ENCODE measurements at regions not wholly inside any gene's neighbourhood (a gene's known extent, or its start where the extent isn't known, plus 50 kb on each side); places are given as distances from the start of the nearest gene placed in this dataset.
"Not testable (repeated sequence)": the region's sequence is repeated elsewhere in the genome, so short reads cannot be mapped to it uniquely, and the experiment has no call there.

- DNase-seq (ENCODE audit: low spot score): no peak
Measured at GRCh38 chr4:132669786-132670185, 479.3 kb upstream of the PCDH10 start.

DNA sequence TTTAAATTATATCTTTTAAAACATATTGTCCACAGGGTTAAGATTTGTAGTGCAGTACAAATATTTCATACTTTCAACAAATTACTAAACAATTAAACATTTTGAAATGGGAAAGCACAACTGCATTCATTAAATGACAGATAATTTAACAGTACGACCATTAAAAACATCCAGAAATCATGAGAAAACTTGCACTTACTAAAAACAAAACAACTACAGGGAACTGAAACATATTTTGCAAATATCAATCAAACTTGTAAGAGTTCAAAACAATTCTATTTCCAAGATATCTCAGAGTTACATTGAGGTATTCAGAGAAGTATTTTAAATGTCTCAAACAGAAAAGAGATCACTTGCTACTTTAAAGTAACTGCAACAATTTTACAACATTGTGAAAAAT lies 478.5 kb upstream of the PCDH10 start:
- DNase-seq (ENCODE audit: low spot score): no peak

DNA sequence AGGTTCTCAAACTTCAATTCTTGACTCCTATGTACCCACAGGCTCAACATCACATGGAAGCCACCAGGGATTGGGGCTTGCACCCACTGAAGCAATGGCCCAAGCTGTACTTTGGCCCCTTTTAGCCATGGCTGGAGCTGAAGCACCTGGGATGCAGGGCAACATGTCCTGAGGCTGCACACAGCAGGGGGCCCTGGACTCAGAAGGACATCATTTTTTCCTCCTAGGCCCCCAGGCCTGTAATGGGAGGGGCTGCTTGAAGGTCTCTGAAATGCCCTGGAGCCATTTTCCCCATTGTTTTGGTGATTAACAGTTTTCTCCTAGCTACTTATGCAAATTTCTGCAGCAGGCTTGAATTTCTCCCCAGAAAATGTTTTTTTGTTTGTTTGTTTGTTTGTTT lies 465.1 kb upstream of the PCDH10 start:
- DNase-seq (ENCODE audit: low spot score): no peak

DNA sequence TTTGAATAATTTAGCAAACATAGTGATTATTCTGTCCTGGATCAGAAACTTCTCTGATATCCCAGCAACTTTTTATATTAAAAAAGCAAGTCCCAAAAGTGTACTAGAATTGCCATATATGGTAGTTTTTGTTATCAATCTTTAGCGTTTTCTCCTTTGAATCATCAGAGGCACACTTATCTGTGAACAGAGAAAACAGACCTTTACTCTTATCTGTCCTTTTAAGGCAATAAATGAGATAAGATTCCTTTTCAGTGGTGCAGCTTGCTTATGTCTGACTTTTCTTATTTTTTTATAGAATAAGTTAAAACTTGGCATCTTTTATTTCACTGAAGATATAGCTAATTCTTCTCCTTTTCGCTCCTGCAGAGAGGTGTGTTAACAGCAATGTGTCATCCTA lies 458.1 kb upstream of the PCDH10 start:
- DNase-seq (ENCODE audit: low spot score): no peak

DNA sequence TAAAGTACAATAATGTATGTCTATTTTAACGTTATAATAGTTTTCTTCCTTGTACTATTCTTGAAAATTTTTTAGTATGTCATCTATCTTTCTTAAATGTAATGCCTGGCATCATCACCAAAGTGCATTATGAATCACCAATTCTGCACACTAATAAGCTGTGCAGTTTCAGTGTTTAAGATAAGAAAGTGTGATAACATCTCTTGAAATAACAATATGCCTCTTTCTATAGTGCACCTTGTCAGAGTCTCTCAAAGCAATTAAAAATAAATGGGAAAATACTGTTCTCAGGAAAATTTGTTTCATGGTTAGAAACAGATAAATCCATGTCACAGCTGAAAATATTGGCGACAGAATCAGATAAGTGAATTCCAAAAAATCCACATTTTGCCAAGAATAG lies 457.4 kb upstream of the PCDH10 start:
- DNase-seq (ENCODE audit: low spot score): no peak

GRCh38 chr4:132694775-132695174 lies 454.3 kb upstream of the PCDH10 start:
- no peak for DNase-seq (ENCODE audit: low spot score)

- DNase-seq (ENCODE audit: low spot score): not testable (repeated sequence)
Measured at GRCh38 chr4:132697505-132697904, 451.6 kb upstream of the PCDH10 start.

- no peak for DNase-seq (ENCODE audit: low spot score)
Measured at GRCh38 chr4:132707955-132708354, 441.1 kb upstream of the PCDH10 start.

DNA sequence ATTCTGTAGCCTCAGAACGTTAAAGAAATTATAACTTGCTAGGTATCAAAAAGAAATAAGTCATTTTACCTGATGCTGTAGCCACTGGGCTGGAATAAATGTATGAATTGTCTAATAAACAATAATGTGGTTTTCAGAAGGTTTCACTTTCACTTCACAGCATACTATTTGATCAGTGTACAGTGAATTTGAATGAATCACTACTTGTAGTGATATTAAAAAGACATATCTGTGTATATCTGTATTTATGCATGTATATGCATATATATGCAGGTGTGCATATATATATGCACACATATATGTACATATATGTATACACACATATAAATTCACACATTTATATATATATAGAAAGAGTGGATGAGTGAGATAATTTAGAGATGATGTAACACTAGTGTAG lies 440.0 kb upstream of the PCDH10 start:
- DNase-seq (ENCODE audit: low spot score): no peak

DNA sequence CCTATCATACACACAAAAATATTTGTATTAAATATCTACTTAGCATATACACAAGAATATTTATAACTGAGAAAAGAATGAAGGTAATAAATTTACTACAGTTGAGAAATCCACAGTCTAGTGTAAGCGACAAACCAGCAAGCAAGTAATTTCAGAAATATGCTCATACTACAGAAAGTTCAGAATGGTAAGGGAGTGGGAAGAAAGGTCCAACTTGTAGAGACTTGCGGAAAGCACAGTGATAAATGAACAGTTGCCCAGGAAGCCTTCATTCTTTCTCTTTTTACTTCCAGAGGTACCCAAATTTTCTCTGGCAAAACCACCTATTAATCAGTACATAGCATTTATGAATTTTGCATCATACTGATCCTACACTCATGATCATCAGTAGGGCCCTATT lies 438.1 kb upstream of the PCDH10 start:
- DNase-seq (ENCODE audit: low spot score): no peak

GRCh38 chr4:132737344-132737743 lies 411.8 kb upstream of the PCDH10 start:
- DNase-seq (ENCODE audit: low spot score): peak; percentile 4

DNA sequence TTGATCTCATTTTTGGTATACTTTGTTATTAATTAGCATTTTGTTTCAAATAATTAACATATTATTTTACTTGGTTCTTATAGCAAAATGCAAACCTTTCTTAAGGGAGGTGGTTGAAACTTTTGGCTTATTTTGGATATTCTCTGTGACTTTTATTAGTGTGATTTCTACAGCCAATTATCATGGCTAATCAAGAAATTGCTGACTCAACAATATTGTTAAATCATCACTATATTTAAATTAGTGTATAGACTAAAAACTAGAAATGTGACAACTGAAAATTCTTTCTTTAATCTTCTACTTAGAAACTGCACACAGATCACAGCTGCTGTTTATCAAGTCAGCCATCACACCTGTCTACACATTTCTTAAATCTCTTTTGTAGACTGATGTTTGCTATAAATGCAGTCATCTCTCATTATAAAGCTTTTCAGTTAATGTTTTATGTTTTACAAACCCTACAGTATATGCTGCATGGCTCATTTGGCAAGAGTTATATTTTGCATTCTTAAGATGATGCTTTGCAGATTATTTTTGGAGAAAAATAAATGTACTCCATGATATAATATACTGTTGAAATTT lies 389.8 kb upstream of the PCDH10 start:
- DNase-seq (ENCODE audit: low spot score): no peak

- DNase-seq (ENCODE audit: low spot score): no peak
Measured at GRCh38 chr4:132763465-132763864, 385.6 kb upstream of the PCDH10 start.

DNA sequence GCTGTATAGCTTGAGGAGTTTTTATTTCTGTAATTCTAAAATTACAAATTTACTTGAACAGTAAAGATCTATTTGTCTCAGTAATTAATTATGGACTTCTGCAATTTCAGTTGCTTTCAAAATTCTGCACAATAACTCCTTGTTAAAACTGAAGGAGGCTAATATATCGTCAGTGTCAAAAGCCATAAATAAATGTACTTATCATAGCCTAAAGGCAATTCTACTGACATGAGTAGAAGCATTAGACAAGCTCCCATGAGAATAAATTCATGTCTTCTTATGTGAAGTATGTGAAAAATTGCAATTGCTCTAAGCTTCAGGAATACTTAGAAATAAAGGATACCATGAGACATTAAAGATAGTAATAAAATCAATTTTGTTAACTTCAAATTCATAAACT lies 381.2 kb upstream of the PCDH10 start:
- no peak for DNase-seq (ENCODE audit: low spot score)

GRCh38 chr4:132770776-132771175 lies 378.3 kb upstream of the PCDH10 start:
- DNase-seq (ENCODE audit: low spot score): no peak

DNA sequence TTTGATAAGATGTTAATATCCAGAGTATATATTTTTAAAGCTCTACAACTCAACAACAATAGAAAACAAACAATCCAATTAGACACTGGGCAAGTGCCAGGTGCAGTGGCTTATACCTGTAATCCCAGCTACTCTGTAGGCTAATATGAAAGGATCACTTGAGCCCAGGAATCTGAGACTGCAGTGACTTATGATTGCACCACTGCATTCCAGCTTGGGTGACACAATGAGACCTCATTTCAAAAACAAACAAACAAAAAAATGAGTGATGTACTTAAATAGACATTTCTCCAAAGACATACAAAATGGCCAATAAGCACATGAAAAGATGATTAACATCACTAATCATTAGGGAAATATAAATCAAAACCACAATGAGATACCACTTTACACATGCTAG lies 356.8 kb upstream of the PCDH10 start:
- DNase-seq (ENCODE audit: low spot score): no peak

GRCh38 chr4:132797856-132798255 lies 351.2 kb upstream of the PCDH10 start:
- no peak for DNase-seq (ENCODE audit: low spot score)

DNA sequence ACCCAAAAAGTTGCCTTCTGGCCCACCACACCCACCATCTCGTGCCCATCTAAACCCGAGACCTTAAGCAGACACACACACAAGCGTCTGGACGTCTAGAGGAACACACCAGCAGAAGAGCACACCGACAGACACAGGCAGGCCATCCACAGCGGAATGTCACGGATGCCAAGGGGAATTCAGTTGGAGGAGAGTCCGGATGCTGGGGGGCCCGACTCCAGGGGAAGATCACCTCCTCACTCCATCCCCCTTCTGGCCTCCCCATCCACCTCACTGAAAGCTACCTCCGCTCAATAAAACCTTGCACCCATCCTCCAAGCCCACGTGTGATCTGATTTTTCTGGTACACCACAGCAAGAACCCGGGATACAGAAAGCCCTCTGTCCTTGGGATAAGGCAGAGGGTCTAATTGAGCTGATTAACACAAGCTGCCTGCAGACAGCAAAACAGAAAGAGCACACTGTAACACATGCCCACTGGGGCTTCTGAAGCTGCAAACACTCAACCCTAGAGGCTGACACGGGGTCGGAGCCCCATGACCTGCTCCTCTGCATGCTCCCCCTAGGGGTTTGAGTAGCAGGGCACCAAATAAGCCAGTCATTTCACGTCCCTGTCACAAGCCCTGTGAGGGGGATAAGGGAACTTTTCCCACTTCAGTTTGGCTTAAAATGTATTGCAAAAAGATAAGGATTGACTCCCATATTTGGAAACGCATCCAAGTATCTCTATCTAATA lies 339.6 kb upstream of the PCDH10 start:
- no peak for DNase-seq (ENCODE audit: low spot score)

GRCh38 chr4:132813061-132813460 lies 336.0 kb upstream of the PCDH10 start:
- not testable (repeated sequence) for DNase-seq (ENCODE audit: low spot score)

DNA sequence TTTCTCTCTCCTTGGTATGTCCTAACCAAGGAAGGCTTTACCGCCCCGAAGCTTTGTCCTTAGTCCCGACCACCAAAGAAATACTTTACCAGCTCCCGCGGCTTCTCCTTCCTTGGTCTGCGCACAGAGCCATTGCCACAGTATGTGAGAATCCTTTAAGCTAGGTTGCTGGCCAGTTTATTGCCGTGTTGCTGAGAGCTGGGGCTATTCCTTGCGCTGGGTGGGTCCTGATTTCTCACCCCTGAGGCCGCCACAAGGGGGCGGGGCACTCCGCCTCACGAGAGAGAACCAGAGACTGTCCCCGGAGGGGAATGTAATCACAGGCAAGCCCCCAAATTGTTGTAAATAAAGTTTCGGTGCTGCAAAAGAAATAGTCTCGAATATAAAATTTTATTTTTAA lies 331.0 kb upstream of the PCDH10 start:
- DNase-seq (ENCODE audit: low spot score): no peak

DNA sequence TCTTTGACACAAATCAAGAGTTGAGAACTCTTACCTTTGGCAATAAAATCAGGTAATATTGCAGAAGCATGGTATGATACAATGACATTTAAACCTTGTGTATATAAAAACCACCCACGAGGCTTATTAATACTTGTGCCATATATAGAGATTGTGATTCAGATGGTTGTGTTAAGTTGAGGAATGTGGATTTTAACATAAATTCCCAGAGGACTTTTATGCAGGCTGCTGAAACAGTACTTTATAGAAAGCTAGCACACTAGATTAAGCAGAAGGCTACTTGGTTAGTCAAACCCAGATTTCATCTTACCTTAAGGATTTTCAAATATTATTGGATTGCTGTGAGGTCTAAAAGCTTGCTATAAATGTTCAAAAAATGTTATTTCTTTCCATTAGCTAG lies 325.7 kb upstream of the PCDH10 start:
- no peak for DNase-seq (ENCODE audit: low spot score)

- DNase-seq (ENCODE audit: low spot score): no peak
Measured at GRCh38 chr4:132824761-132825160, 324.3 kb upstream of the PCDH10 start.

GRCh38 chr4:132827522-132827921 lies 321.6 kb upstream of the PCDH10 start:
- DNase-seq (ENCODE audit: low spot score): no peak

- DNase-seq (ENCODE audit: low spot score): no peak
Measured at GRCh38 chr4:132838244-132838643, 310.9 kb upstream of the PCDH10 start.

Data from HT-29 (cell line).